MCF 10A (cell line): ENCODE measurements at regions not wholly inside any gene's neighbourhood (a gene's known extent, or its start where the extent isn't known, plus 50 kb on each side); places are given as distances from the start of the nearest gene placed in this dataset.

ENCODE experiments used
- BruUV-seq: library from RNA; stranded (reverse); fragments of 400-500 nt; replicated peaks from 2 replicates; lab custom pipeline; 2021; lab: Mats Ljungman, UMichigan
- CTCF ChIA-PET: fragments of 300-600 bp; sonication (Branson Sonifier 250); formaldehyde crosslinking; extraction: SDS; loops from one replicate; lab custom pipeline; 2021; ENCODE audit warnings: antibody characterized with exemption, inconsistent platforms; lab: Yijun Ruan, JAX
- POLR2A ChIA-PET: fragments of 300-600, 350-650 bp; sonication (Branson Sonifier 250); formaldehyde crosslinking; extraction: SDS; loops from one replicate; lab custom pipeline; 2020; ENCODE audit warnings: antibody characterized with exemption, inconsistent platforms; lab: Yijun Ruan, JAX
- DNase-seq: peaks from one replicate; pipeline ENCODE4 v3.0.0-alpha.2; 2018; ENCODE audit not compliant: unreplicated experiment
- H3K27ac Mint-ChIP-seq: one replicate; pipeline ENCODE4 v1.8.0; 2022; ENCODE audit warnings: mild to moderate bottlenecking, low read depth, mixed read lengths; ENCODE audit not compliant: unreplicated experiment
- H3K27me3 Mint-ChIP-seq: one replicate; pipeline ENCODE4 v1.8.0; 2022; ENCODE audit warnings: mixed read lengths; ENCODE audit not compliant: insufficient read depth, unreplicated experiment
- H3K36me3 Mint-ChIP-seq: one replicate; pipeline ENCODE4 v1.8.0; 2022; ENCODE audit warnings: mild to moderate bottlenecking, moderate library complexity, mixed read lengths; ENCODE audit not compliant: insufficient read depth, unreplicated experiment
- H3K4me1 Mint-ChIP-seq: one replicate; pipeline ENCODE4 v1.8.0; 2022; ENCODE audit warnings: mixed read lengths; ENCODE audit not compliant: insufficient read depth, unreplicated experiment
- H3K4me3 Mint-ChIP-seq: one replicate; pipeline ENCODE4 v1.8.0; 2022; ENCODE audit warnings: mild to moderate bottlenecking, moderate library complexity, mixed read lengths; ENCODE audit not compliant: unreplicated experiment
- H3K9me3 Mint-ChIP-seq: one replicate; pipeline ENCODE4 v1.8.0; 2022; ENCODE audit warnings: mixed read lengths; ENCODE audit not compliant: unreplicated experiment
- CTCF ChIP-seq: fragments of 200-600 bp; IDR thresholded peaks from one replicate; pipeline ENCODE4 v1.8.0; 2022; ENCODE audit warnings: antibody characterized with exemption, mild to moderate bottlenecking; ENCODE audit not compliant: unreplicated experiment
- intact Hi-C: fragments of 100-400 bp; cut with micrococcal nuclease; formaldehyde crosslinking; loops from 2 replicates; pipeline ENCODE4 v1.14.1; 2022

GRCh38 chr14:97428808-97429440 is 631.7 kb downstream of the VRK1 start:
- H3K9me3 Mint-ChIP-seq: no peaks in the 10 kb centered on the region
- H3K27me3 Mint-ChIP-seq: peaks cover 19% of the 10 kb centered on the region
- no peak overlapping the region for H3K4me3 Mint-ChIP-seq
- DNase-seq: no peak
- no peaks in the 10 kb centered on the region for H3K36me3 Mint-ChIP-seq
- no peak for TF ChIP-seq CTCF
- no peak overlapping the region for H3K27ac Mint-ChIP-seq
- intact Hi-C loops: no loop called here
- ChIA-PET CTCF (interaction anchor here (0.6 kb wide), 1 partner anchor 1088 kb away, joined by 3 read pairs; no protein-coding TSS in a partner anchor), POLR2A (no interaction called here)
- no TSS peak for BruUV-seq
- no peaks in the 10 kb centered on the region for H3K4me1 Mint-ChIP-seq

GRCh38 chr14:97432586-97432985 is 635.4 kb downstream of the VRK1 start:
- POLR2A ChIA-PET: no interaction called here
- H3K27ac Mint-ChIP-seq: no peak overlapping the region
- H3K4me1 Mint-ChIP-seq: no peaks in the 10 kb centered on the region
- intact Hi-C loops: no loop called here
- H3K36me3 Mint-ChIP-seq: no peaks in the 10 kb centered on the region
- CTCF ChIA-PET: no interaction called here
- DNase-seq: no peak
- H3K4me3 Mint-ChIP-seq: no peak overlapping the region
- H3K9me3 Mint-ChIP-seq: no peaks in the 10 kb centered on the region
- BruUV-seq: no TSS peak
- TF ChIP-seq CTCF: no peak
- no peaks in the 10 kb centered on the region for H3K27me3 Mint-ChIP-seq

- H3K9me3 Mint-ChIP-seq: peaks cover 5% of the 10 kb centered on the region
- ChIA-PET POLR2A (no interaction called here), CTCF (interaction anchor here (0.6 kb wide), 1 partner anchor 515 kb away, joined by 3 read pairs; no protein-coding TSS in a partner anchor)
- DNase-seq: no peak
- no peak overlapping the region for H3K4me3 Mint-ChIP-seq
- no peak for TF ChIP-seq CTCF
- no peak overlapping the region for H3K27ac Mint-ChIP-seq
- no peaks in the 10 kb centered on the region for H3K4me1 Mint-ChIP-seq
- intact Hi-C loops: no loop called here
- BruUV-seq: no TSS peak
- H3K36me3 Mint-ChIP-seq: no peaks in the 10 kb centered on the region
- no peaks in the 10 kb centered on the region for H3K27me3 Mint-ChIP-seq
Measured at GRCh38 chr14:97441740-97442362, 644.7 kb downstream of the VRK1 start.

- no peaks in the 10 kb centered on the region for H3K36me3 Mint-ChIP-seq
- BruUV-seq: no TSS peak
- no peaks in the 10 kb centered on the region for H3K27me3 Mint-ChIP-seq
- H3K27ac Mint-ChIP-seq: no peak overlapping the region
- no peak for DNase-seq
- H3K9me3 Mint-ChIP-seq: peaks cover 5% of the 10 kb centered on the region
- intact Hi-C loops: no loop called here
- ChIA-PET CTCF (no interaction called here), POLR2A (no interaction called here)
- TF ChIP-seq CTCF: no peak
- H3K4me1 Mint-ChIP-seq: no peaks in the 10 kb centered on the region
- no peak overlapping the region for H3K4me3 Mint-ChIP-seq
Measured at GRCh38 chr14:97442363-97442762, 645.2 kb downstream of the VRK1 start.
